ENCODE measurements at regions not wholly inside any gene's neighbourhood (a gene's known extent, or its start where the extent isn't known, plus 50 kb on each side); places are given as distances from the start of the nearest gene placed in this dataset.

GRCh38 chr13:74973935-74974879, 507.8 kb downstream of the TBC1D4 start:
- Mint-ChIP-seq H3K9me3 (no peaks in the 10 kb centered on the region), H3K27ac (no peak overlapping the region), H3K4me3 (no peak overlapping the region), H3K27me3 (peaks cover 7% of the 10 kb centered on the region), H3K36me3 (no peaks in the 10 kb centered on the region), H3K4me1 (no peaks in the 10 kb centered on the region)
- Histone ChIP-seq H3K4me3 (ENCODE audit: low read depth, low read length) (no peak overlapping the region), H3K36me3 (ENCODE audit: control insufficient read depth, insufficient read depth, low read length) (no peaks in the 10 kb centered on the region), H3K27ac (ENCODE audit: insufficient read depth, low read length, poor library complexity, severe bottlenecking) (no peak overlapping the region), H3K4me1 (ENCODE audit: control insufficient read depth, insufficient read depth, low read length, poor library complexity, severe bottlenecking) (no peaks in the 10 kb centered on the region), H3K27me3 (ENCODE audit: control insufficient read depth, insufficient read depth, low read length) (peaks cover 3% of the 10 kb centered on the region), H3K9me3 (ENCODE audit: control insufficient read depth in 2 of 2, low read length in 2 of 2) (no peaks in the 10 kb centered on the region)
- DNase-seq (no peak), ATAC-seq (ENCODE audit: low read depth in 2 of 2) (no peak)

GRCh38 chr13:74969419-74969818, 512.5 kb downstream of the TBC1D4 start:
- Mint-ChIP-seq H3K36me3 (no peaks in the 10 kb centered on the region), H3K9me3 (peaks cover 0 to 1% (median 0%) of the 10 kb centered on the region in 7 donors)

GRCh38 chr13:74966814-74967424, 515.0 kb downstream of the TBC1D4 start:
- H3K4me1 Mint-ChIP-seq, result no peaks in the 10 kb centered on the region
- Histone ChIP-seq H3K36me3 (ENCODE audit: control insufficient read depth, insufficient read depth, low read length) (no peaks in the 10 kb centered on the region), H3K27ac (ENCODE audit: insufficient read depth, low read length, poor library complexity, severe bottlenecking) (no peak overlapping the region), H3K4me3 (ENCODE audit: low read depth, low read length) (no peak overlapping the region), H3K27me3 (ENCODE audit: control insufficient read depth, insufficient read depth, low read length) (no peaks in the 10 kb centered on the region), H3K9me3 (ENCODE audit: control insufficient read depth in 2 of 2, low read length in 2 of 2) (no peaks in the 10 kb centered on the region), H3K4me1 (ENCODE audit: control insufficient read depth, insufficient read depth, low read length, poor library complexity, severe bottlenecking) (no peaks in the 10 kb centered on the region)
- peaks cover 0 to 4% (median 0%) of the 10 kb centered on the region in 7 donors for H3K9me3 Mint-ChIP-seq
- H3K27me3 Mint-ChIP-seq, result peaks cover 6% of the 10 kb centered on the region
- no peak overlapping the region for H3K4me3 Mint-ChIP-seq
- DNase-seq (no peak), ATAC-seq (ENCODE audit: low read depth in 2 of 2) (no peak)
- no peak overlapping the region for H3K27ac Mint-ChIP-seq
- H3K36me3 Mint-ChIP-seq, result no peaks in the 10 kb centered on the region

More at GRCh38 chr13:74969419-74969818, 512.5 kb downstream of the TBC1D4 start:
- Histone ChIP-seq H3K9me3 (ENCODE audit: control insufficient read depth in 2 of 2, low read length in 2 of 2) (no peaks in the 10 kb centered on the region), H3K36me3 (ENCODE audit: control insufficient read depth, insufficient read depth, low read length) (no peaks in the 10 kb centered on the region), H3K4me3 (ENCODE audit: low read depth, low read length) (no peak overlapping the region), H3K27me3 (ENCODE audit: control insufficient read depth, insufficient read depth, low read length) (no peaks in the 10 kb centered on the region), H3K27ac (ENCODE audit: insufficient read depth, low read length, poor library complexity, severe bottlenecking) (no peak overlapping the region), H3K4me1 (ENCODE audit: control insufficient read depth, insufficient read depth, low read length, poor library complexity, severe bottlenecking) (no peaks in the 10 kb centered on the region)
- no peak for ATAC-seq (ENCODE audit: low read depth in 2 of 2)
- DNase-seq, result no peak
- Mint-ChIP-seq H3K27me3 (no peaks in the 10 kb centered on the region), H3K4me3 (peak overlapping the region in 1 of 4 donors; percentile 57), H3K27ac (no peak overlapping the region), H3K4me1 (no peaks in the 10 kb centered on the region)

GRCh38 chr13:74966275-74966674, 515.7 kb downstream of the TBC1D4 start:
- H3K4me1 ChIP-seq (ENCODE audit: control insufficient read depth, insufficient read depth, low read length, poor library complexity, severe bottlenecking), result no peaks in the 10 kb centered on the region
- DNase-seq, result no peak
- Mint-ChIP-seq H3K27me3 (peaks cover 6% of the 10 kb centered on the region), H3K4me1 (no peaks in the 10 kb centered on the region), H3K36me3 (no peaks in the 10 kb centered on the region), H3K27ac (no peak overlapping the region), H3K4me3 (no peak overlapping the region), H3K9me3 (peaks cover 0 to 6% (median 0%) of the 10 kb centered on the region in 7 donors)
- no peaks in the 10 kb centered on the region for H3K27me3 ChIP-seq (ENCODE audit: control insufficient read depth, insufficient read depth, low read length)
- ATAC-seq (ENCODE audit: low read depth in 2 of 2), result no peak
- H3K9me3 ChIP-seq (ENCODE audit: control insufficient read depth in 2 of 2, low read length in 2 of 2), result no peaks in the 10 kb centered on the region
- no peak overlapping the region for H3K4me3 ChIP-seq (ENCODE audit: low read depth, low read length)
- no peak overlapping the region for H3K27ac ChIP-seq (ENCODE audit: insufficient read depth, low read length, poor library complexity, severe bottlenecking)
- H3K36me3 ChIP-seq (ENCODE audit: control insufficient read depth, insufficient read depth, low read length), result no peaks in the 10 kb centered on the region

GRCh38 chr13:74945637-74946036, 536.3 kb downstream of the TBC1D4 start:
- Mint-ChIP-seq H3K4me1 (no peaks in the 10 kb centered on the region), H3K27ac (no peak overlapping the region), H3K36me3 (no peaks in the 10 kb centered on the region), H3K4me3 (no peak overlapping the region), H3K9me3 (peaks cover 1 to 29% (median 12%) of the 10 kb centered on the region in 7 donors), H3K27me3 (no peaks in the 10 kb centered on the region)
- Histone ChIP-seq H3K27ac (ENCODE audit: insufficient read depth, low read length, poor library complexity, severe bottlenecking) (no peak overlapping the region), H3K27me3 (ENCODE audit: control insufficient read depth, insufficient read depth, low read length) (no peaks in the 10 kb centered on the region), H3K36me3 (ENCODE audit: control insufficient read depth, insufficient read depth, low read length) (no peaks in the 10 kb centered on the region), H3K9me3 (ENCODE audit: control insufficient read depth in 2 of 2, low read length in 2 of 2) (no peaks in the 10 kb centered on the region), H3K4me3 (ENCODE audit: low read depth, low read length) (no peak overlapping the region), H3K4me1 (ENCODE audit: control insufficient read depth, insufficient read depth, low read length, poor library complexity, severe bottlenecking) (no peaks in the 10 kb centered on the region)
- ATAC-seq (ENCODE audit: low read depth in 2 of 2) (no peak), DNase-seq (no peak)

- Mint-ChIP-seq H3K9me3 (peaks cover 0 to 11% (median 3%) of the 10 kb centered on the region in 7 donors), H3K4me3 (no peak overlapping the region), H3K4me1 (no peaks in the 10 kb centered on the region), H3K27me3 (no peaks in the 10 kb centered on the region), H3K36me3 (no peaks in the 10 kb centered on the region), H3K27ac (no peak overlapping the region)
- DNase-seq, result no peak
- Histone ChIP-seq H3K36me3 (ENCODE audit: control insufficient read depth, insufficient read depth, low read length) (no peaks in the 10 kb centered on the region), H3K4me3 (ENCODE audit: low read depth, low read length) (no peak overlapping the region), H3K27ac (ENCODE audit: insufficient read depth, low read length, poor library complexity, severe bottlenecking) (no peak overlapping the region), H3K4me1 (ENCODE audit: control insufficient read depth, insufficient read depth, low read length, poor library complexity, severe bottlenecking) (no peaks in the 10 kb centered on the region), H3K27me3 (ENCODE audit: control insufficient read depth, insufficient read depth, low read length) (no peaks in the 10 kb centered on the region), H3K9me3 (ENCODE audit: control insufficient read depth in 2 of 2, low read length in 2 of 2) (no peaks in the 10 kb centered on the region)
- no peak for ATAC-seq (ENCODE audit: low read depth in 2 of 2)
Observed at GRCh38 chr13:74931698-74932433, 550.1 kb downstream of the TBC1D4 start.

- H3K4me1 Mint-ChIP-seq, result no peaks in the 10 kb centered on the region
- H3K9me3 Mint-ChIP-seq, result peaks cover 0 to 11% (median 4%) of the 10 kb centered on the region in 7 donors
- H3K4me3 Mint-ChIP-seq, result no peak overlapping the region
- Histone ChIP-seq H3K4me3 (ENCODE audit: low read depth, low read length) (no peak overlapping the region), H3K27ac (ENCODE audit: insufficient read depth, low read length, poor library complexity, severe bottlenecking) (no peak overlapping the region), H3K4me1 (ENCODE audit: control insufficient read depth, insufficient read depth, low read length, poor library complexity, severe bottlenecking) (no peaks in the 10 kb centered on the region), H3K27me3 (ENCODE audit: control insufficient read depth, insufficient read depth, low read length) (no peaks in the 10 kb centered on the region), H3K9me3 (ENCODE audit: control insufficient read depth in 2 of 2, low read length in 2 of 2) (no peaks in the 10 kb centered on the region), H3K36me3 (ENCODE audit: control insufficient read depth, insufficient read depth, low read length) (no peaks in the 10 kb centered on the region)
- H3K27ac Mint-ChIP-seq, result no peak overlapping the region
- H3K36me3 Mint-ChIP-seq, result no peaks in the 10 kb centered on the region
- no peak for DNase-seq
- no peak for ATAC-seq (ENCODE audit: low read depth in 2 of 2)
- no peaks in the 10 kb centered on the region for H3K27me3 Mint-ChIP-seq
Observed at GRCh38 chr13:74930402-74931165, 551.4 kb downstream of the TBC1D4 start.
